ENCODE measurements at regions not wholly inside any gene's neighbourhood (a gene's known extent, or its start where the extent isn't known, plus 50 kb on each side); places are given as distances from the start of the nearest gene placed in this dataset.

DNA sequence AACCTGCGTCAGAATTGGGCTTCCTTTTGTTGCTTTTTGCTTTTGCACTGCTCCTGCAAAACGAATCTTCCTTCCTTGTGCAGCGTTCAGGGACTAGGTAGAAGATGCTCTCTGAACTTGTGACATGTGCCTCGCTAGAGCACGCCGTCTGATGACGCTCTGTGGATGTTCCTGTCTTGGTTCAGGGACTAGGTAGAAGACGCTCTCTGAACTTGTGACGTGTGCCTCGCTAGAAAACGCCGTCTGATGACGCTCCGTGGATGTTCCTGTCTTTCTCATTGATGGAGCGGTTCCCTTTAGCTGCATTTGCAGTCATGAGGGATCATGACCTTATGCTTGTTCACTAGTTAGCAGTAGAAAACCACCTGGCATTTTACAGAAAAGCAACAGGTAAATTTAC is 154.0 kb downstream of the SOX1 start:
- no peak for TF ChIP-seq CTCF (IDR thresholded peaks at IDR 0.05; ENCODE audit: extremely low read depth in 1 of 2, insufficient read depth in 1 of 2, low read depth in 1 of 2, low read length in 2 of 2)
- no peak for TF ChIP-seq POLR2A (IDR thresholded peaks at IDR 0.05; ENCODE audit: low read depth, low read length)
- no peak for TF ChIP-seq JUN (IDR thresholded peaks at IDR 0.05; ENCODE audit: borderline replicate concordance, insufficient read depth, insufficient read length, low read depth)
- TF ChIP-seq EZH2 (IDR thresholded peaks at IDR 0.05; ENCODE audit: borderline replicate concordance, low read depth, low read length, severe bottlenecking): no peak
- TF ChIP-seq POLR2AphosphoS5 (IDR thresholded peaks at IDR 0.05; ENCODE audit: insufficient read depth, low read depth, low read length): no peak
